ENCODE measurements at regions not wholly inside any gene's neighbourhood (a gene's known extent, or its start where the extent isn't known, plus 50 kb on each side); places are given as distances from the start of the nearest gene placed in this dataset.

DNA sequence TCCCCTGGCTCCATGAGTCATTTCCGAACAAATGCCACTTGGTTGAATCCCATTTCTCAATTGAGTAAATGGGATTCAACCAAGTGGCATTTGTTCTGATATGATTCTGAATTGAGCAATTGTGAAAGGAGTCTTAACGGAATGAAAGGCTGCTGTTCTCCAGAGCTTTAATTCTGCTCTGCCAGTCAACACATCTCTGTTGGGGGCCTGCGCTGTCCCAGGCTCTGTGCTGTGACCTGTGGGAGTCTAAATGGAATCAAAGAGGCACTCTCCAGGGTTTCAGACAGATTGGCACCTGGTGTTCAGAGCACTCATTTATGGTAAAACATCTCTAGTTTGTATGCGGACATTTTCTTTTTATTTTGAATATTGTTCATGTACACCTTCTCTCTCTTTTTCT is 126.2 kb downstream of the WSCD1 start:
- no peak overlapping the region for H3K4me3 ChIP-seq (ENCODE audit: insufficient read depth, low read depth, low read length)
- H3K27me3 ChIP-seq (ENCODE audit: control insufficient read depth, insufficient read depth, low read length), result no peaks in the 10 kb centered on the region
- no peaks in the 10 kb centered on the region for H3K36me3 ChIP-seq (replicated peaks; ENCODE audit: control insufficient read depth, insufficient read depth, low read length)
- DNase-seq, result no peak

DNA sequence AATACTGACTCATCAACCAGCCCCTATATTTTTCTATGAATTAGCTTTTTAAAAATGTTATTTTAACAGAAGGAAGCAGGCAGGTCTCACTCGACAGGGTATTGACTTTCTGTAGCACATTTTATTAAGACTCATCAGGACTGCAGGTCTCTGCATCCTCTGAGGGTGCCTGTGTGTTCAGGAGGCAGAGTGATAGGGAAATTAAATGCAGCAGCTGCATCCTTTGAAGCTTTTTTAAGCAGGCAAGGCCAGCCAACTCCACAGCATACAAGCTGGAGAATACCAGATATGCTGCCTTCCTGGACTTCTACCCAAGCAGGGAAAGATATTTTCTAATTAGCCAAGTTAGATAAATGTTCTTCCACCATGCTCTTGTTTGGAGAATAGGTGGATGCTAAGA is 124.9 kb downstream of the WSCD1 start:
- Histone ChIP-seq H3K27me3 (ENCODE audit: control insufficient read depth, insufficient read depth, low read length) (no peaks in the 10 kb centered on the region), H3K4me3 (ENCODE audit: insufficient read depth, low read depth, low read length) (no peak overlapping the region), H3K36me3 (replicated peaks; ENCODE audit: control insufficient read depth, insufficient read depth, low read length) (no peaks in the 10 kb centered on the region)
- no peak for DNase-seq

DNA sequence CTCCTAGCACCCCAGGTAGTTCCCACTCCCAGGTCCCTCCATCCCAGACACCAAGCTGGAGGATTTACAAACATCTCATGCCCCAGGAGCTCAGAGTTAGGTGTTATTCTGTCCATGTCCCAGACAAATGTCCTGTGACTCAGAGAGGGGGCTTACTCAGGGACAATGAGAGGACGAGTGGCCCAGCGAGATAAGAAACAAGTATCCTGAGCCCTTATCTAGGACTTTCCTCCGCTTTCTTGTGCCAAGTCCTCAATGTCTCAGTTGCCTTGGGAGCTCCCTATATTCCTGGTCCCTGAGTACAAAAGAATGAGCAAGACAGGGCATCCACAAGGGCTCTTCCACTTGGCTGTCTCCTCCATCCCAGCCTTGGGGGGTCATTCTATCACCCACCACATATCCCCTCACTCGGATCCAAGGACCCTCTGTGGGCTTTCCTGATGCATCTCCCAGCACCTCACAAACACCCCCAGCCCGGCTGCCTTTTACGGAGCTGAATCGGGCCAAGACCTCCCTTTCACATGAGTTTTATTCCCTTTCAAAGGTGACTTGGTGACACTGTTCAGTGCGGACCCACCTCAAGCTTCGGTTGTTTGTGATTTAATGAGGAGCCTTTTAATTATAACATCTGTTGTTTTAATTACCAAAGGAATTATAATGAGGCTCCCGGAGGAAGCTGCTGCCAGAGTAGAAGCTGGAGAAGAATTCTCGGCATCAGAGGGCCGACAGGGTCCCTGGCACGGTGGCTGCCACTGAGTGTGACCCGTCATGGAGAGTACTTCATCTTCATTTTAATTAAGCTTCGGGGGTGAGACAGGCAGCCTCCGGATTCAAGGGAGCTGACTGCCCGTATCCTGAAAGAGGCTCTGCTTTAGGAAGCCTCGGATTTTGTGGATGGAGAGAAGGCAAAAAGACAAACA is 121.5 kb downstream of the WSCD1 start:
- no peak overlapping the region for H3K4me3 ChIP-seq (ENCODE audit: insufficient read depth, low read depth, low read length)
- H3K36me3 ChIP-seq (replicated peaks; ENCODE audit: control insufficient read depth, insufficient read depth, low read length), result no peaks in the 10 kb centered on the region
- no peaks in the 10 kb centered on the region for H3K27me3 ChIP-seq (ENCODE audit: control insufficient read depth, insufficient read depth, low read length)
- DNase-seq, result no peak

DNA sequence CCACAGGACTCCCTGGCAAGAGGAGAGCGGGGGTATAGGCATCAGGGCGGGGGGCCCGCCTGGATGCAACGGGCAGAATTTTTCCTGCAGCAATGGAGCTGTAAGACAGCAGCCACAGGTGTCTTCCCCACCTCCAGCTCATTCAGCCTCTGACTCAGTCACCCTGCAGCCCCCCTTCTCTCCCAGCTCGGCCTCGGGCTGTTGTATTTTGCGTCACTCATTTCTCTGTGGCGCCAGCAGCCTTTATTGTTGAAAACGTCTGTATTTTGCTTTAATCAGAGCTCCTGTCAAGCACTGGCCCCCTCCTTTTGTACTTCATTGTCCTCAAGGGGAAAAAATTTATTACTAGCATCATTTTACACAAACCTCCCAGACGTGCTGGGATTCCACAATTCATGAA is 117.7 kb downstream of the WSCD1 start:
- H3K36me3 ChIP-seq (replicated peaks; ENCODE audit: control insufficient read depth, insufficient read depth, low read length), result no peaks in the 10 kb centered on the region
- no peak for DNase-seq
- H3K27me3 ChIP-seq (ENCODE audit: control insufficient read depth, insufficient read depth, low read length), result no peaks in the 10 kb centered on the region
- no peak overlapping the region for H3K4me3 ChIP-seq (ENCODE audit: insufficient read depth, low read depth, low read length)

DNA sequence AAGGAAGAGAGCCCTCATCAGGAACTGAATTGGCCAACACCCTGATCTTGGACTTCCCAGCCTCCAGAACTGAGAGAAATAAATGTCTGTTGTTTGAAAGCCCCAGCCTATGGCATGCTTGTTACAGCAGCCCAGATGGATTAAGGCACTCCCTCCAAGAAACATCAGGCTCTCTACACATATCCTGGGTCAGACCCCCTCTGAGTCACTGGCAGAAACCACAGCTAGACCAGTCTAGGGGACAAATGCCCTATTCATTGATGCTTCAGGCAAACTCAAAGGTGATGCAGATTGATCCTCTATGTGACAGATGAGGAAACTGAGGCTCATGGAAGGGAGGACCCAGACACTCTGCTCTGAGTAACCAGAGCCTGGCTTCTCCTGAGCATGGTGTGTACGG is 116.8 kb downstream of the WSCD1 start:
- H3K4me3 ChIP-seq (ENCODE audit: insufficient read depth, low read depth, low read length), result no peak overlapping the region
- DNase-seq, result no peak
- no peaks in the 10 kb centered on the region for H3K36me3 ChIP-seq (replicated peaks; ENCODE audit: control insufficient read depth, insufficient read depth, low read length)
- no peaks in the 10 kb centered on the region for H3K27me3 ChIP-seq (ENCODE audit: control insufficient read depth, insufficient read depth, low read length)

DNA sequence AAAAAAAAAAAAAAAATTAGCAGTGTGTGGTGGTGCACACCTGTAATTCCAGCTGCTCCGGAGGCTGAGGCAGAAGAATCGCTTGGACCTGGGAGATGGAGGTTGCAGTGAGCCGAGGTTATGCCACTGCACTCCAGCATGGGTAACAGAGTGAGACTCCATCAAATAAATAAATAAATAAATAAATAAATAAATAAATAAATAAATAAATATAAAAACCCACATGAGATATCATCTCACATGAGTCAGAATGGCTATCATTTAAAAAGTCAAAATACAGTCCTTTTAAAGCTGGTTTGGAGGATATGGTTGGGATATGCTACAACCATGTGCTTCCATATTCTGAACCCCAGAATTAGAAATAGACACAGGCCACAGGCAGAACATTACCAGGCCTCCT is 114.3 kb downstream of the WSCD1 start:
- no peak overlapping the region for H3K4me3 ChIP-seq (ENCODE audit: insufficient read depth, low read depth, low read length)
- H3K36me3 ChIP-seq (replicated peaks; ENCODE audit: control insufficient read depth, insufficient read depth, low read length), result no peaks in the 10 kb centered on the region
- DNase-seq, result no peak
- H3K27me3 ChIP-seq (ENCODE audit: control insufficient read depth, insufficient read depth, low read length), result no peaks in the 10 kb centered on the region

DNA sequence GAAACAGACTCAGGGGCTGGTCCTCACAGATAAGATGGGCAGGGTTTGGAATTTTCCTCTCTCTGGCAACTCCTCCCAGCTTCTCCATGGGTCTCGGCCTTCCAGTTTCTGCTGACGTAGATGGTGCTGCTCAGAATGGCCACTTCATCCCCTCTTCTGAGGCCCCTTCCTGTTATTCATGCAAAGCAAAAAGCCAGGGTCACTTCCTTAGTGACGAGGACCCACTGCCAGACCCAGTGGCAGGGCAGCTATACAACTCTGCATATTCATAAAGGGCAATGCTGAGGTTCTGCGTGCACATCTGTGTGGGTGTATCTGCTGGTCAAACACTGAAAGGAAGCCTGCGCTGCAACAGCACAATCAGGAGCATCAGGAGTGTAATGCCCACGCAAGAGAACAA is 108.8 kb downstream of the WSCD1 start:
- Histone ChIP-seq H3K27me3 (ENCODE audit: control insufficient read depth, insufficient read depth, low read length) (no peaks in the 10 kb centered on the region; the same call in 1 of the 2 replicates), H3K4me3 (ENCODE audit: insufficient read depth, low read depth, low read length) (no peak overlapping the region), H3K36me3 (replicated peaks; ENCODE audit: control insufficient read depth, insufficient read depth, low read length) (no peaks in the 10 kb centered on the region)
- DNase-seq, result no peak

DNA sequence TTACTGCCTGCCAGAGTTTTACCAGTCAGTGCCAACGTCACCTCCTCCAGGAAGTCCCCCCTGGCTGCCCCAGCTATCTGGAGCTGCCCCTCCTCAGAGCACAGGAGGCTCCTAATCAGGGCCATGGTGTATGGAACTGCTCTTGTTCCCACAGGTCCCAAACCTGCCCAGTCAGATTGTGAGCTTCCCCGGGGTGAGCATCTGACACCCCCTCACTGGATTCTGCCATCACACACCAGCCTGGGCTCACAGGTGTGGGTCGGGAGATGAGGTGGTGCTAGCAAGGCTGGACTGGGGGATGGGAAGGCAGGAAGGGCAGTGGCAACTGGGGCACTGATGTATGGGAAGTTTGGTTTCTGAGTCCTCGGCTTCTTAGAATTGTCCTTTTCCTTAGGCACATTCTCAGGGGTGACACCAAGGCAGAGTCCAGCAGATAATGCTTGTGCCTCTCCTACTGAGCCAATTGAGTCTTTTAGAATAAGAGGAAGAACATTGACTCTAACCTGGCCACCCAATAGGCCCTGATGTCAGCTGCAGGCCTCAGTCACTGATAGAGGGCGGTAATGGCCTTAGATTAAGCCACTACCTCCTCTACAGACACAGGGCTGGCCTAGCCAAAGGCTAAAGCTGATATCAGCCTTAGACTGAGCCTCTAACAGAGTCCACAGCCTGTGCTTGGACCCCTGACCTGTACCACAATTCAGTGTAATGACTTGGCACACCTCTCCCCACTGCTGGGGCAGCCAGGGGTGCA is 107.9 kb downstream of the WSCD1 start:
- Histone ChIP-seq H3K36me3 (replicated peaks; ENCODE audit: control insufficient read depth, insufficient read depth, low read length) (no peaks in the 10 kb centered on the region), H3K4me3 (ENCODE audit: insufficient read depth, low read depth, low read length) (no peak overlapping the region), H3K27me3 (ENCODE audit: control insufficient read depth, insufficient read depth, low read length) (no peaks in the 10 kb centered on the region; the same call in 1 of the 2 replicates)
- no peak for DNase-seq
